LHCN-M2 (cell line): ENCODE measurements at regions not wholly inside any gene's neighbourhood (a gene's known extent, or its start where the extent isn't known, plus 50 kb on each side); places are given as distances from the start of the nearest gene placed in this dataset.
"Not testable (repeated sequence)": the region's sequence is repeated elsewhere in the genome, so short reads cannot be mapped to it uniquely, and the experiment has no call there.

ENCODE experiments used
- DNase-seq: peaks from one replicate; pipeline ENCODE4 v3.0.0-alpha.2; 2012; ENCODE audit warnings: low read depth

DNA sequence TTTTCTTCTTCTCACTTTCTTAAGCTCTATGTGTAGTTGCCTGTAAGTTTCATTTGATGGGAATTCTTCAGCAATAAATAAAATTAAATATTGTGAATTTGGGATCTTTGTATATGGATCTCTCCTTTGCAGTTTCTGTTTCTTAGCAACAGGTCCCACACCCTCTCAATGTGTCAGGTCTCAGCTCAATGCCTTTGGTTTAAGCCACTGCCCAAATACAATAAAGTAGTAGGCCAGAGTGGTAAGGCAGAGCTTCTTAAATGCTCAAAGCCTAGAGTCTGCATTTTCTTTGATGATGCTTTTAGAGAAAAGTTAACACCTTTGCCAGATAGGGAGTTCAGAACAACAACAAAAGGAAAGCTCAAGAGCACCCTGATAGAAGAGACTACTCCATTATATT is 343.7 kb downstream of the NSUN3 start:
- no peak for DNase-seq

DNA sequence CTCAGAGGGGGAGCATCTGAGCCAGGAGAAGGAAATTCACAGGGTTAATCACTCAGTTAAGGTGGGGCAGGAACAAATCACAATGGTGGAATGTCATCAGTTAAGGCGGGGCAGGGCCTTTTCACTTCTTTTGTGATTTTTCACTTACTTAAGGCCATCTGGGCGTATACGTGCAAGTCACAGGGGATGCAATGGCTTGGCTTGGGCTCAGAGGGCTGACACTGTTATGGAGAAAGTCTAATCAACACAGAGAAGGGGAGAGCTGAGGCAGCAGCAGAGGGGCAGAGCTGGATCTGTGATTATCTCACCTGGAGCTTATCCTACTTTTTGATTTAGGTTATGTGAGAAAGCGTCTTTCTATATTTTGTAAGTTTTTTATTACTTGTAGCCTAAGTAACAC is 350.1 kb downstream of the NSUN3 start:
- not testable (repeated sequence) for DNase-seq

DNA sequence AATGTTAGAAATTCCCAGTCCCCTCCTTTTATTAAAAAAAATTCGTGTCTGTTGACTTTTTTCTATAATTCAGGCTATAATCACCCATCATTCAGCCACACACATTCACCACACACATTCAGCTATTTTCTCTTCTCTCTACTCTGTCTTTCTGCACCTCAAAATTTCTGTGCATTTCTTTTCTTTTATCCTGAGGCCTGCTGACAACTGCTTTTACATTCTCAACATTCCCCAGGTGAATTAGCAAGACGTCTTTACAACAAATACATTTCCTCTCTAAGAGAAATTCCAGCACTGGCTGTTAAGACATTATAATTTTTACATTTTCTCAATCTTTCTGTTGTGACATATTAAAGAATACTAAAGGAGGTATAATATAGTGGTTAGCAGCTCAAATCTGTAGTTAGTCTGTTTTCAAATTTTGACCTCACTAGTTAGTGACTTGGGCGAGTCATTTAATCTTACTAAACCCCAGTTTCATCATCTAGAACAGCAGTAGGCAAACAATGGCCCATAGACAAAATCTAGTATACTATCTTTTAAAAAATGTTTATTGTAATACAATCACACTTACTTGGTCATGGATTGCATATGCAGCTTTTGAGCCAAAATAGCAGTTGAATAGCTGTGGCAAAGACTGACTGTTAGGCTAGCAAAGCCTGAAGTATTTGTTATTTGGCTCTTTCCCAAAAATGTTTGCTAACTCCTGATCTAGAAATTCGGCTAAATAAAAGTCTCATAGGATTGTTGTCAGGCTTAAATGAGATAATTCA is 350.7 kb downstream of the NSUN3 start:
- peak; percentile 79 for DNase-seq

DNA sequence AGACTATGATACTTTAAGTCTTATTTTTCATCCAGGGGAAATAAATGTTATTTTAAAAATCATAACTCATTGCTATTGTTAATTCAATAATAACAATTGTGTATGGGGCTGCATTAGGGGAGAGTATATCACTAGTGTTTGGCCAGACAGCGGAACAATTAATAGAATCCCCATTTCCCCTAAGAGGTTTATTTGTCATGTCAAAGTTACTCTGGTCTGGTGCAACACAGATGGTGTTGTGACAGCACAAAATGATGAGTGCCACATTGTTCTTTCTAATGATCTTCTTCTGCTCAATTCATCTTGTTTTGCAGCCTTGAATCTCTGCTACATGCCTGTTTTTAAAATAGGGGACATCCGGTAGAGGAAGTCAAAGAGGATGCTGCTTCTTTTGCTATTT is 351.6 kb downstream of the NSUN3 start:
- DNase-seq: no peak

DNA sequence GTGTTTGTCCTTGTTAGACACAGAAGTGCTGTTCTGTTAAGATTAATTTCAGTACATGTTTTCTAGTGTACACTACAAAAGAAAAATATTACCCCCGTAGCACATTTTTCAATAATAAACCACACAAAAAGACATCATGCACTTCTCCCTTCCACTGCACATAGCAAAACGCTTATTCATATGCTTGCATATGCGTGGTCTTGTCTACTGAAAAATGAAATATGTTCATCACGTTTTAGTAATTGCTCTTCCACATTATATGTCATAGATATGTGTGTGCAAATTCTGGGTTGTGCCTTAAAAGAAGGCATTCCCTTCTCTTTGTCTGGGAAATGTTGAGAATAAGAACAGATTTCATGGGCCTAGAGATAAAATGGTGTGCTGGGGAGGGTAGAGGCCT is 353.9 kb downstream of the NSUN3 start:
- DNase-seq: peak; percentile 62

DNA sequence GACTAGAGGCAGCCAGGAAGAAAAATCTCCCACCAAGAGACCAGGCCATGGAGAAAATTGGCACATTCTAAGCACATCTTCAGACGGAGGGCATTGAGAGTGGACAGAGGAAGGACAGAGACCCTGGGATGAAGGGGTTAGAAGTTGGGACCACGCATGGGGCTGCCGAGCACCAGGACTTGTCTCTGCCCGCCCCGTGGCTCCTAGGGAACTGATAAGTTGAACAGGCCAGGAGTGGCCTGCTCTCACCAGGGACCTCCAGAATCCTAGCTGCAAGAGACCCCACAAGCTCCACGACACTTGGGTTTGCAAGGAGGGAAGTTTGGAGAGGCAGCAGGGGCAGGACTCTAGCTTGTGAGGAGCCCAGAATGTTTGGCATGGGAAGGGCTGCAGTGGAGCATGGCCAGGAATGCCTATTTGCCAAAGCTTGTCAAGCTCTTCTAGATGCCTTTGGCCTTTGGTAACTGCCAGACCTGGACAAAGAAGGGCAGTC is 355.1 kb downstream of the NSUN3 start:
- no peak for DNase-seq

DNA sequence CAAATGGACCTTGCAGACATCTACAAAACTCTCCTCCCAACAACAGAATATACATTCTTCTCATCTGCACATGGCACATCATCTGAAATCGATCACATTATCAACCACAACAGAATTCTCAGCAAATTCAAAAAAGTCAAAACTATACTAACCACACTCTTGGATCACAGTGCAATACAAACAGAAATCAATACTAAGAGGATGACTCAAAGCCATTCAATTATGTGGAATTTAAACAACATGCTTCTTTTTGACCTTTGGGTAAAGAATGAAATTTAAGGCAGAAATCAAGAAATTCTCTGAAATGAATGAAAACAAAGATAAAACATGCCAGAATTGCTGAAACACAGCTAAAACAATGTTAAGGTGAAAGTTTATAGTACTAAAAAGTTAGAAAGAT is 358.1 kb downstream of the NSUN3 start:
- DNase-seq: peak; percentile 19

DNA sequence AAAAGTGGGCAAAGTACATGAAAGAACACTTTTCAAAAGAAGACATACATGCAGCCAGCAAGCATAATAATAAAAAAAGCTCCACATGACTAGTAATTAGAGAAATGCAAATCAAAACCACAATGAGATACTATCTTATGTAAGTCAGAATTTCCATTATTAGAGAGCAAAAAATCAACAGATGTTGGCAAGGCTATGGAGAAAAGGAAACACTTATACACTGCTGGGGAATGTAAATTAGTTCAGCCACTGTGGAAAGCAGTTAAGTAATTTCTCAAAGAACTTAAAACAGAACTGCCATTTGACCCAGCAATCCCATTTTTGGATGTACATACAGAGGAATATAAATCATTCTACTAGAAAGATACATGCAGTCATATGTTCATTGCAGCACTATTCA is 360.7 kb downstream of the NSUN3 start:
- DNase-seq: peak; percentile 19

DNA sequence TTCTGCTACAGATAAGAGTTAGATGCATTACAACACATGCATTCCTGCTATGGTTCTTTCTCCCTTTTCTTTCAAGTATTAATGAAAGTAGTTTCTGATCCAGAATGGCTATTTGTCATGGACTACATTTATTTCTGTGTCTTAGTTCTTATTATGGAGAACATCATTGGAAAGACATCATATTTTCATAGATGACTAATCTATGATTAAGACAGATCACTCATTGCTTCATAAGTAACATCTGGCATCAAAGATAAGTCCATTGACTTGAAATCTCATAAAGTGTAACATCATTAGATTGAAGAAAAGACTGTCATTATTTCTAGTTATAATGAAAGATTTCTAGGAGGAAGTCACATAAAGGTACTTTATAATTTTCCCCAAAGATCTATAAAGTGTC is 366.7 kb downstream of the NSUN3 start:
- peak; percentile 43 for DNase-seq

DNA sequence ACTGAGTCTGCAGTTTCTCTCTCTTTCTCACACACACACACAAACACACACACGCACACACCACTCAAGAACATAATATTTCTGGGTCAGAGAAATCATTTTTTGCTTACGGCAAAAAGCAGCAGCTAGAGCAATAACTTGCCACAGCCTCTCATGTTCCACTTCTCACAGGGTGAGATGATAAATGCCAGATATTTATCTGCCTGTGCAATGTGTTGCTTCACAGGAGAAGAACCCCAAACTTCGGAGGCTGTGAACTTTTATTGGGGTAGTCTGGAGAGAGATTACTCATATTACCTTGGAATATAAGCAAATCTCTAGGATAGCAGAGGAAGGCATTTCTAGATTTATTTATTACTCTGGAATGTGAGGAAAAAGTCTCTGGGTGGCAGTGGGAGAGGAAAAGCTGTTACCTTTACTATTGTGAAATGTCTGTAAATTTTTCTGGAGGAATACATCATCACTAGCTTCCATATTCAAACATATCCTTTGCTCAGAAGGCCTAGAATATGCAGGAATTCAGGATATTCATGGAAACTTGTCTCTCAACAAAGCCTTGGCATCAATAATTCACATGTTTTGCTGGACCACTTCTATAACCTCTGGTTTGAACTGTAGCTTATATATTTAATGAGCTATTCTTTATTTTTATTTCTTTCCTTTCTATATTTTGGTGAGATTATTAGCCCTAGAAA is 369.2 kb downstream of the NSUN3 start:
- DNase-seq: no peak

DNA sequence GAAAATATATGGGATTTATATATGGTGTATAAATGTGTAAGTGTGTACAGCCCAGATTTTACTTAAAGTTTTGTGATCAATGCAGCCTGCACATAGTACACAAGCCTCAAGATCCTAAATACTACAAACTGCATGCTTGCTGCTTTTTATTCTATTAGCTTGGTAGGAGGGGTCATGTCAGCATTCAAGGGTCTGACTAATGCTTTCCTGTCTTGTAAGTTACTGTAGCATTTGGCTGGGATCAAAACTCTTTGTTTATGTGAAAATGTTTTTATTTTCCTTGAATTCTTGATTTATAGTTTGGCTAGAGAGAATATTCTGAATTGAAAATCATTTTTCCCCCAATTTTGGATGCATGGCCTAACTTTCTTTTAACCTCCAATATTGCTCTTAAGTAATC is 370.9 kb downstream of the NSUN3 start:
- DNase-seq: peak; percentile 6

DNA sequence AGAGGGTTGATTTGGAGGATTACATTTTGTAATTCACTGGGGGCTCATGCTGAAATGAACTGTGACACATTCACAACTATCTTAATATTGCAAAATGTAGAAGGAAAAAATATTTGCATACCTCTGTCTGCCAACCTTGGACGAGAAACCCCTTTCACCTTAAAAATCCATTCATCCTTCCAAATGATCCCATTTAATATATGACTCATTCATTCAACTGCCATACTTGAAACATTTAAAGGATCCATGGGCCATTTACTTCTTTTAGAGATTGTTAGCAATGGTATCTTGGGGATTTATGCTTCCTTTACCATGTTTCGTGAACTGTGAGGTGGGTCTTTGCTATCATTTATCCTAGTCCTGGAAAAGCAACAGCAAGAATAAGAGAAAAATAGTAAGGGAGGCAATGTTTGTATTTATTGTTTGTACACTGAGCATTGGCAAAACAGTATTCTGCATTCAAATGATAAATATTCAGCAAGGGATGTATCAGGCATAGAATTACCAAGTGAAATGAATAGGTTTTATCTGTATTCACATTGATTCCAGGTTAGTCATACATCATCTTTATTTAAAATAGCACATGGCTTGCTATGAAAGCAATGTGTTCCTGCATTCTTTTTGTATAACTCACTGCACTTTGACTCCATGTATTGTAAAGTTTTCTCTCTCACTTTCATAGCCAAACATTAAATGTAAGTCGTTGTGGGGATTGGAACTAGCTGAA is 378.1 kb downstream of the NSUN3 start:
- DNase-seq: peak; percentile 74

DNA sequence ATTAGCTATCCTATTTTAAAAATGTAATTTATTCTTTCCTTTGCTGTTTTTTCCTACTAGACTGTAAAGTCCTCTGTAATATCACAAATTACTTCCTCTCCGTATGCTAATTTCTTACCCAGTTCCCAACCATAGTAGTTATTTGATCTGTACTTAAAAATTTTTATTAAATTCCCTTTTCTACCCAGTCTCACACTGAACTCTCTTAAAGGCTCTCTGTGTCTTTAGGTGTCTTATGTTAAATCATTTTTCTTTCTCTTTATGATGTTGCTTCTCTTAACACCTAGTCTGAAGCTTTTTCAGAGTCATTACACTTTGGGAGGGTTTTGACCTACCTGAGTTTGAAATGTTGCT is 378.6 kb downstream of the NSUN3 start:
- DNase-seq: no peak

DNA sequence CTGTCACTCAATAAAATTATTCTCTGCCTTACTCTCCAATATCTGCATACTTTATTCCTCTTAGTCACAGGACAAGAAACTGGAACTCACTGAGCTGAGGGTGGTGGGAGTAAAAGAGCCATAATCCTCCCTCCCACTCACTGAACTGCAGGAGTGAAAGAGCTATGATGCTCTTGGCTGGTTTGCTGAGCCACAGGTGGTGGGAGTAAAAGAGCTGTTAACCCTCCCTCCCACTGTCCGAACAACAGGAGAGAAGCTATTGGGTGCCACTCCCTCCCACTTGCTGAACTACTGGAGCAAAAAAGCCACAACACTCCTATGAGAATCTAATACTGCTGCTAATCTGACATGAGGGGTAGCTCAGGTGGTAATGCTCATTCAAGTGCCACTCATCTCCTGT is 391.0 kb downstream of the NSUN3 start:
- DNase-seq: no peak

DNA sequence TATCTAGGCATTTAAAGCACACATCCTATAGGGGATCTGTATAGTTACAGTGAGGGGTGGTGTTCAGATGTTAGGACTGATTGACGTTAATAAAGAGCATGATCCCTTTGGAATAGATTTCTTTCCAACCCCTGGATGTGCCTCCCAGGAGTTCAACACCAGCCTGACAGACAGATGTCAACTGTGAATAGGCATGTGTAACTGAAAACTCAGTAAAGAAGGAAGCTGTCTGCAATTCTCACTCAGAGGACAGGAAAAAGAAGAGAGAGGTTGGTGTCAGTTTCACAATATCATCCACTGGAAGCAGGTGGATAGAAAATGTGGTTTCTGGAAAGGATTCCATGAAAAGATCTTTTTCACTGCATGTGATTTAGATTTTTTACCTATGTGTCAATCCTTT is 396.3 kb downstream of the NSUN3 start:
- no peak for DNase-seq

DNA sequence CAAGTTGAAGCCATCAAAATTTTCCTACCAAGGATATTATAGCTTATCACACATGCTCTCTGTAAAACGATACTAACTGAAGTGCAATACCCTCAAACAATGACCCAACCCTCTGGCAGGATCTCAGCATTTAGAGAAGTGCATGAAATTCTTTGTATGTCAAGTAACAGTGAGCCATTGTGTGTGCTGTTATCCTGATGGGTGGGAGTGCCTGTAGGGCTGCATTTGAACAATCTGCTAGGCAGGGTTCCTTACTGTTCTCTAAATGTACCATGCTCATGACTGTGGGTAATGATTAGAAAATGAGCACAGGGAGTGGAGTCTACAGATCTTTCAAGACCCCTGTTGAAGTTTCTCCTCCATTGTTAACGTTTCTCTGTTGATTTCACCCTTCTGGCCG is 398.1 kb downstream of the NSUN3 start:
- no peak for DNase-seq

DNA sequence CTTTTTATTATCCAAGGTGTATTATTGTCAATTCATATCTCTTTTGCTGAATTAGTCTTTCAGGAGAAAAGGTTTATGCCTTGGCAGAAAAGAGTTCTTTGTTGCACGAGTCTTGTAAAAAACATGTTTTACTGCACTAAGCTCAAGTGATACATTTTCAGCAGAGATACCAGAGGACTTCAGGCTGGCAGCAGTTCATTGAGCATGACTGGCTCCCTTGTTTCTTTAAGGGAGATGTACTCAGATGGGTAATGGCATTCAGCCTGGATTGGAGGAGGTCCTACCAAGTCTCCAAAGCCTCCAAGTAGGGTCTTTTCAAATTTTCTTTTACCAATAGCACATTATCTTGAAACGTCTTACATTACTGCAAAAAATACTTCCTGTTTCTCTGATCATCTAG is 400.1 kb downstream of the NSUN3 start:
- no peak for DNase-seq

DNA sequence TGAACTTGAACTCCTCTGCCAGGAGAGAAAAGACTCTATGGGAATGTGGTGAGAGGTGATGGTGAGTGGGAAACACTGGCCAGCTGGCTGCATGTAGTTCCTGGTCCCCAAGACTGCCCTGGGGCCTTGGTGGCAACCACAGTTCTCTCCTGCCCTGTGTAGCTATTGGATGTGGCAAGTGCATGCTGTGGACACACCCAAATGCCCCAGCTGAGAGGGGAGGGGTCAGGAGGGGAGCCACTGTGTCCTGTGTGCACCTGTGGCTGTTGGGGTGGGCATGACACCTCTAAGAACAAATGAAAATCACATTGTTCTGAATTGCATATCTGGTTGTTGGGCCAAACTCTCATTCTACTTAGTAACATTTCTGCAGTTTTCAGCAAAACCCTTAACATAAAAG is 409.6 kb downstream of the NSUN3 start:
- DNase-seq: no peak

DNA sequence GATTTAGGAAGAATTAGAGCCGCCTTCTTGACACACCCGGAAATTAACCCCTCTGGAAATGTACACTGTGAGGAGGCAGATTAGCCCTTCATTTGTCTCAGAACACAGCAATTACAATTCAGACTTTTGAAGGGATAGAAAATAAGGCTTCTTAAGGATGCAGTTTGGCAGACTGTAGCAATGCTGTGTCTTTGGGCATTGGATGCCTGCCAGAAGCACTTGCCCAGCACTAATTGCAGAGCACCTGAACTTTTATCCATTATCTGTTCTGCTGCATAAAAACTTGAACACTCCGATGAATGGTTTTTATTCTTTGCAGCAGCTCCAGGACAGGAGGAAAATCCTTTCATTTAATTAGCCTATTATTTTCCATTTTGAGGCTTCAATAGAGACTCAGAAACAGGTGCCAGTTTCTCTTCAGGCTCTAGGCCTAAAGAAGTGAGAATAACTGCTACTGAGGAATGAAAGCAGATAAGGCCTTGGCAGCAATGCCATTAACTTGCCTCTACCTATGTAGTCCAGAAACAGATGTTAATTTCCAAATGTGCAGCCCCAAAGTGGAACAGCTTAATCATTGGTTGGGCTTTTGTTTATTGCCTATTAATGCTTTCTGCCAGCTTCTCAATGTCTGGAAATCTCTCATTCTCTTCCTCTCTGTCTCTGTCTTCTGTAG is 418.5 kb downstream of the NSUN3 start:
- DNase-seq: no peak

DNA sequence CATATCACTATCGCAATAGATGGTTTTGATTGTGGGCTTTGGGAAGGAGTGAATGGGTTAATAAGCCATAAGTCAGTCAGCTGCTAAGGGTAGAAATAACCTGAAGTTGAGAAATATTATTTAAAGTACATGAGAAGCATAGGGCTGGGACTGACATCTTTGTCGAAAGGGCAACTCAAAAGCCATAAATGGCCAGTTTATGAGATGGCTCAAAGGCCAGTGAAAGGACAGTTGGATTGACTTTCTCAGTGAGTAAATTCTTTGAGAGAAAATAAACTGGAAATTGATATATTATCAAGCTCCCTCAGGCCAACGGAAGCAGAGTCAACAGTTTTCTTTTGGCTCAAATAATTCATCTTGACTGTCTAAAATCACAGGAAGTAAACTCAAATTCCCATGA is 419.8 kb downstream of the NSUN3 start:
- no peak for DNase-seq

DNA sequence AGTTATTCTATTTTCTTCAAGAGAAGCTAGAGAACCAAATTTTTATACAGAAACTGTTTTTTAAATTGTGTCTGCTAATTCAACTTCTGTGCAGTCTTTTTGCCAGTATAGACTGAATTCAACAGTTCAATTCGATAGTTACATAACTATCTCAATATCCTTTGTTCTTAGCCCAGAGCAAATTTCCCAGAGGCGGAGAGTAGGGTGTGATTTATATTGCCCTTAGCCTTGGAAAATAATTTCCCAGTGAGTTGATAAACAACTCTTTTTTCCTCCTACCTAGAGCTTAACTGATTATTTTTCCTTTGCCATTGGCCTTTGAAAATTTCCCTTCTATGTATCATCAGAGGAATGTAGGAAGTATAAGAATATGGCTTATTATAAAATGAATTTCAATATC is 420.5 kb downstream of the NSUN3 start:
- DNase-seq: no peak

DNA sequence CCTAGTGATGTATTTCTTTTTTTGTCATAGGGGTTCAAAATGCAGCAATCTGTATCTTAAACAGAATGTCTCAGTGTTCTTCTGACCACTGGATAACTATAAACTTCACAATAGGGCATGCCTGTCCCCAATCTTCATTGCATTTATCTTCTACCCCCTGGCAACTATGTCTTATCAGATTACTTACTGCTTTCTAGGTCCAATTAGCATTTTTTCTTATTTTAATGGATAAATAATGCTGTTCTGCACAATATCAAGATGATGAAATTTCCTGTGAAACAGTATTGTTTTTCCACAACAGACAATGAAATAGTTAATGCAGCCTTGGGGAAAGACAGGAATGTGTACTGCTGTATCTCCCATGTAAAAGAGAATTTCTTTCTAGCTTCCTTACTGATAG is 432.1 kb downstream of the NSUN3 start:
- no peak for DNase-seq
